ENCODE measurements at regions not wholly inside any gene's neighbourhood (a gene's known extent, or its start where the extent isn't known, plus 50 kb on each side); places are given as distances from the start of the nearest gene placed in this dataset.

- TF ChIP-seq CTCF (IDR thresholded peaks at IDR 0.05; ENCODE audit: insufficient read depth, low read length, poor library complexity, severe bottlenecking) (no peak), EZH2phosphoT487 (conservative IDR thresholded peaks at IDR 0.05; ENCODE audit: low read length) (no peak)
Observed at GRCh38 chr10:121244818-121245217, 353.4 kb downstream of the FGFR2 start.
